ENCODE measurements at regions not wholly inside any gene's neighbourhood (a gene's known extent, or its start where the extent isn't known, plus 50 kb on each side); places are given as distances from the start of the nearest gene placed in this dataset.

DNA sequence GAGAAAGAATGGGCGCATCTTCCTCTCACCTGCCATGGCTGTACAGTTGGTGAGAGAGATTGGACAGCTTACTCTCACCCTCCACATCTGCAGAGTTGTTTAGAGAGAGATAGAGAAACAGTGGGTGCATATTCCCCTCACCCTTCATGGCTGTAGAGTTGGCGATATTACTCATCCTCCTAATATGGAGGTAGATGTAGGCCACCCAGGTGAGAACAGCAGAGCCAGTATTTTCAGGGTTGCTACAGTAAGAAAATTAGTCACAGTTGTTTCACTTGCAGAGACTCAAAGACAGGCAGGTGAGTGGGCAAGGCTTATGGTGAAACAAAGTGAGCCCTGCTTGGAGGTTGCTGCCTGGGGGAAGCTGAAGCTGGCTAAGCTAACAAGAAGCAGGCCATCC, 65.0 kb upstream of the PFKP start:
- Histone ChIP-seq H3K4me3 (no peak overlapping the region), H3K36me3 (no peaks in the 10 kb centered on the region), H3K27me3 (no peaks in the 10 kb centered on the region), H3K4me1 (no peaks in the 10 kb centered on the region), H3K27ac (no peak overlapping the region), H3K9me3 (no peaks in the 10 kb centered on the region)
- DNase-seq = no peak
- TF ChIP-seq, protein P1, sequence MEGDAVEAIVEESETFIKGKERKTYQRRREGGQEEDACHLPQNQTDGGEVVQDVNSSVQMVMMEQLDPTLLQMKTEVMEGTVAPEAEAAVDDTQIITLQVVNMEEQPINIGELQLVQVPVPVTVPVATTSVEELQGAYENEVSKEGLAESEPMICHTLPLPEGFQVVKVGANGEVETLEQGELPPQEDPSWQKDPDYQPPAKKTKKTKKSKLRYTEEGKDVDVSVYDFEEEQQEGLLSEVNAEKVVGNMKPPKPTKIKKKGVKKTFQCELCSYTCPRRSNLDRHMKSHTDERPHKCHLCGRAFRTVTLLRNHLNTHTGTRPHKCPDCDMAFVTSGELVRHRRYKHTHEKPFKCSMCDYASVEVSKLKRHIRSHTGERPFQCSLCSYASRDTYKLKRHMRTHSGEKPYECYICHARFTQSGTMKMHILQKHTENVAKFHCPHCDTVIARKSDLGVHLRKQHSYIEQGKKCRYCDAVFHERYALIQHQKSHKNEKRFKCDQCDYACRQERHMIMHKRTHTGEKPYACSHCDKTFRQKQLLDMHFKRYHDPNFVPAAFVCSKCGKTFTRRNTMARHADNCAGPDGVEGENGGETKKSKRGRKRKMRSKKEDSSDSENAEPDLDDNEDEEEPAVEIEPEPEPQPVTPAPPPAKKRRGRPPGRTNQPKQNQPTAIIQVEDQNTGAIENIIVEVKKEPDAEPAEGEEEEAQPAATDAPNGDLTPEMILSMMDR (IDR thresholded peaks at IDR 0.05) = no peak
- TF ChIP-seq EP300 (IDR thresholded peaks at IDR 0.05) (no peak), POLR2AphosphoS5 (IDR thresholded peaks at IDR 0.05) (no peak), POLR2A (IDR thresholded peaks at IDR 0.05) (no peak)
- intact Hi-C loops (cut with DNase I) = no loop called here
- 91 to 95% methylated on average over 2 of the region's 2 CpGs for WGBS, 2 donors

GRCh38 chr10:3000048-3000447, 67.3 kb upstream of the PFKP start:
- no peak for DNase-seq
- TF ChIP-seq, protein P1 (IDR thresholded peaks at IDR 0.05) = no peak
- TF ChIP-seq EP300 (IDR thresholded peaks at IDR 0.05) (no peak), POLR2A (IDR thresholded peaks at IDR 0.05) (no peak), POLR2AphosphoS5 (IDR thresholded peaks at IDR 0.05) (no peak)
- Histone ChIP-seq H3K36me3 (no peaks in the 10 kb centered on the region), H3K27ac (no peak overlapping the region), H3K4me1 (no peaks in the 10 kb centered on the region), H3K4me3 (no peak overlapping the region), H3K27me3 (no peaks in the 10 kb centered on the region), H3K9me3 (no peaks in the 10 kb centered on the region)
- intact Hi-C loops (cut with DNase I) = no loop called here
- 56% methylated on average over 2 of the region's 2 CpGs for whole genome bisulfite sequencing, 2 donors

DNA sequence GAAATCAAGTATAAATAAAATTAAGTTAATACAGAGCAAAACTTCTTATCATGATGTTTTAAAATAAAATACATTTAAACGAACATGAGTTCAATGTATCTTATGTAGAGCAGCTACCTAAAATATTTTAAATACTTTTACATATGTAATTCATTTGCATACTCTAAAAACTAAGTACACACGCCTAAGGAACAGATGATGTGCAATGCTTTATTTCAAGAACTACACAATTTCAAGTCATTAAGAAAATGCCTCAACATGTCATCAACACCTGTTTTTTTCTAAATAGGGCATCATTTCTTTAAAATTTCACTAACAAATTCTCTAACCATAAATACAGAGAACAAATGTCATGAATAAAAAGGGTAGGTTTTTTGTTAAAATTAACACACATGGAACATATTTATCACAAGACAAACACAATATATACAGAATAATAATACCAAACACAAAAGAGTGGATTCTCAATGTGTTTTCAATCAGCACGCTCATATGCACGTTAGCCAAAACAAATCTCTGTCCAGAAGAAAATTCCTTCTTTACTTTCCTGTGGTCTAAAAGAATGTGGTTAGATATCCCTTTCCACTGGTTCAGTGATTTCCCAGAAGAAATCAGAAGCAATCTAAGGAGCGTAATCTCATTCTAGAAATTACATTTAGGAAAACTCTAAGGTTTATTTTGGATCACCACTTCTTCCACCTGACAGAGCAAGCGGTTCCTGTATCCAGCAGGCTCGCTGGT, 73.0 kb upstream of the PFKP start:
- WGBS, 2 donors = 83 to 86% methylated on average over 7 of the region's 7 CpGs
- Histone ChIP-seq H3K27me3 (no peaks in the 10 kb centered on the region), H3K9me3 (peaks cover 0 to 6% (median 1%) of the 10 kb centered on the region in 4 donors), H3K4me1 (no peaks in the 10 kb centered on the region), H3K36me3 (no peaks in the 10 kb centered on the region), H3K27ac (no peak overlapping the region), H3K4me3 (no peak overlapping the region)
- no peak for DNase-seq
- intact Hi-C loops (cut with DNase I) = no loop called here
- TF ChIP-seq EP300 (IDR thresholded peaks at IDR 0.05) (no peak), POLR2A (IDR thresholded peaks at IDR 0.05) (no peak), POLR2AphosphoS5 (IDR thresholded peaks at IDR 0.05) (no peak)
- TF ChIP-seq, protein P1 (IDR thresholded peaks at IDR 0.05) = no peak

GRCh38 chr10:2993636-2994035, 73.7 kb upstream of the PFKP start:
- no peaks in the 10 kb centered on the region for H3K4me1 ChIP-seq
- TF ChIP-seq POLR2A (IDR thresholded peaks at IDR 0.05) = no peak
- no peak for TF ChIP-seq EP300 (IDR thresholded peaks at IDR 0.05)
- TF ChIP-seq POLR2AphosphoS5 (IDR thresholded peaks at IDR 0.05) = no peak
- TF ChIP-seq, protein P1 (IDR thresholded peaks at IDR 0.05) = no peak
- DNase-seq = no peak
- H3K27me3 ChIP-seq = peaks cover 0 to 4% (median 0%) of the 10 kb centered on the region in 3 donors
- H3K27ac ChIP-seq = no peak overlapping the region
- H3K9me3 ChIP-seq = peaks cover 0 to 10% (median 3%) of the 10 kb centered on the region in 4 donors
- intact Hi-C loops (cut with DNase I) = no loop called here
- no peaks in the 10 kb centered on the region for H3K36me3 ChIP-seq
- no peak overlapping the region for H3K4me3 ChIP-seq
- 92 to 93% methylated on average over 17 of the region's 17 CpGs for WGBS, 2 donors

Data from sigmoid colon (tissue), 6 donors.